CD4-positive, alpha-beta T cell (primary cell): ENCODE measurements at regions not wholly inside any gene's neighbourhood (a gene's known extent, or its start where the extent isn't known, plus 50 kb on each side); places are given as distances from the start of the nearest gene placed in this dataset.

Experiments
- ATAC-seq: fragments of 200-7000 bp; cut with Tn5 transposase; one replicate; pipeline ENCODE4 v1.10.0; 2022; ENCODE audit warnings: mild to moderate bottlenecking; ENCODE audit not compliant: poor library complexity
- CTCF ChIA-PET: fragments of 350-600 bp; sonication (Branson Sonifier 250); formaldehyde crosslinking; loops from one replicate; lab custom pipeline; 2021; ENCODE audit warnings: antibody characterized with exemption, inconsistent platforms; lab: Charles Lee
- POLR2A ChIA-PET: fragments of 350-600 bp; sonication (Branson Sonifier 250); formaldehyde crosslinking; loops from one replicate; lab custom pipeline; 2021; ENCODE audit warnings: antibody characterized with exemption, inconsistent platforms; lab: Charles Lee
- DNase-seq, 14 experiments: peaks; one replicate each; pipeline ENCODE4 v3.0.0-alpha.2; 2013 to 2020; ENCODE audit warnings: mixed read lengths in 2 of 14
- H3K27ac ChIP-seq, 2 donors: one replicate each; pipeline versions ENCODE4 v1.5.1 to v1.7.0; 2013; ENCODE audit warnings: low read length in 2 of 2, low read depth in 1 of 2, mild to moderate bottlenecking in 1 of 2
- H3K27me3 ChIP-seq, 2 experiments: 1 replicate in 1 of 2; 2 replicates in 1 of 2; pipeline versions ENCODE4 v1.6.1 to v1.7.0; 2013; ENCODE audit warnings: low read length in 2 of 2, control low read depth in 1 of 2, mild to moderate bottlenecking in 1 of 2, moderate library complexity in 1 of 2; ENCODE audit not compliant: insufficient read depth in 2 of 2, control insufficient read depth in 1 of 2
- H3K36me3 ChIP-seq: one replicate; pipeline ENCODE4 v1.6.1; 2013; ENCODE audit warnings: low read length, control low read depth; ENCODE audit not compliant: insufficient read depth
- H3K4me1 ChIP-seq: one replicate; pipeline ENCODE4 v1.6.1; 2013; ENCODE audit warnings: low read length, control low read depth; ENCODE audit not compliant: insufficient read depth
- H3K4me3 ChIP-seq: one replicate; pipeline ENCODE4 v1.5.1; 2013; ENCODE audit warnings: mild to moderate bottlenecking, low read length, moderate library complexity
- H3K9me3 ChIP-seq, 2 experiments: 1 replicate in 1 of 2; 2 replicates in 1 of 2; pipeline versions ENCODE4 v1.6.1 to v1.7.0; 2013; ENCODE audit warnings: low read length in 2 of 2, mild to moderate bottlenecking in 2 of 2, control low read depth in 1 of 2, moderate library complexity in 1 of 2; ENCODE audit not compliant: control insufficient read depth in 1 of 2, insufficient read depth in 1 of 2
- H3K27ac Mint-ChIP-seq: one replicate; pipeline ENCODE4 v1.8.0; 2020; ENCODE audit warnings: mixed read lengths
- H3K27me3 Mint-ChIP-seq: one replicate; pipeline ENCODE4 v1.8.0; 2021; ENCODE audit warnings: mixed read lengths
- H3K36me3 Mint-ChIP-seq: one replicate; pipeline ENCODE4 v1.8.0; 2021; ENCODE audit warnings: low read depth, mixed read lengths
- H3K4me1 Mint-ChIP-seq: one replicate; pipeline ENCODE4 v1.8.0; 2021; ENCODE audit warnings: low read depth, mixed read lengths
- H3K4me3 Mint-ChIP-seq: one replicate; pipeline ENCODE4 v1.8.0; 2020; ENCODE audit warnings: mild to moderate bottlenecking, mixed read lengths
- H3K9me3 Mint-ChIP-seq: one replicate; pipeline ENCODE4 v1.8.0; 2020; ENCODE audit warnings: mixed read lengths
- intact Hi-C, 2 experiments: fragments of 100-400 bp; cut with DNase I in 1 of 2; cut with micrococcal nuclease in 1 of 2; formaldehyde crosslinking; loops; one replicate each; pipeline versions ENCODE4 v1.15.1 to v1.9.0; 2023 to 2025; cut with DNase I, micrococcal nuclease
- TF ChIP-seq, protein P1 (sequence below): fragments of 200-600 bp; IDR thresholded peaks from one replicate; pipeline ENCODE4 v1.8.0; 2022; ENCODE audit warnings: antibody characterized with exemption, mild to moderate bottlenecking

DNA sequence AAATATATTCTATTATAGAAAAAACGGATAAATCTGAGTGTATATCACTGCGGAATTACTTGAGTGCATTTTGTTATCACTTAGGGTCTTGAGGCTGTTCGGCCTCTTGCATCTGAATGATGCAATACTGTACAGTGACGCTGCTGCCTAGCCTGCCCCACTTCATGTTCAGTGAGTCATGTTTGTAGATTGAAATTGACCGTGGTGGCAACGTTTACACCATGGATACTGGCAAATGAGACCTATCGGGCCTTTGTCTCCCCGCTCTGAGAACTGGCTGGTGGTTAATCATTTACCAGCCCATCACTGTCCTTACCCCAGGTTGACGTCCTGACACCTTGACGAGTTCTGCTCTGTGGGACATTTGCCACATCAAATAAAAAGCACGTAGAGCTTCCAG lies 510.1 kb upstream of the ADAMTS16 start:
- Mint-ChIP-seq H3K4me1 (no peaks in the 10 kb centered on the region), H3K4me3 (no peak overlapping the region), H3K9me3 (peaks cover 3% of the 10 kb centered on the region), H3K27me3 (no peaks in the 10 kb centered on the region), H3K27ac (no peak overlapping the region), H3K36me3 (no peaks in the 10 kb centered on the region)
- ATAC-seq = no peak
- Histone ChIP-seq H3K27ac (no peak overlapping the region), H3K9me3 (peaks cover 10 to 21% of the 10 kb centered on the region in 2 experiments), H3K27me3 (no peaks in the 10 kb centered on the region), H3K4me1 (no peaks in the 10 kb centered on the region), H3K4me3 (no peak overlapping the region), H3K36me3 (no peaks in the 10 kb centered on the region)
- intact Hi-C loops = no loop called here
- POLR2A ChIA-PET = no interaction called here
- DNase-seq = no peak
- CTCF ChIA-PET = no interaction called here
- TF ChIP-seq, protein P1, sequence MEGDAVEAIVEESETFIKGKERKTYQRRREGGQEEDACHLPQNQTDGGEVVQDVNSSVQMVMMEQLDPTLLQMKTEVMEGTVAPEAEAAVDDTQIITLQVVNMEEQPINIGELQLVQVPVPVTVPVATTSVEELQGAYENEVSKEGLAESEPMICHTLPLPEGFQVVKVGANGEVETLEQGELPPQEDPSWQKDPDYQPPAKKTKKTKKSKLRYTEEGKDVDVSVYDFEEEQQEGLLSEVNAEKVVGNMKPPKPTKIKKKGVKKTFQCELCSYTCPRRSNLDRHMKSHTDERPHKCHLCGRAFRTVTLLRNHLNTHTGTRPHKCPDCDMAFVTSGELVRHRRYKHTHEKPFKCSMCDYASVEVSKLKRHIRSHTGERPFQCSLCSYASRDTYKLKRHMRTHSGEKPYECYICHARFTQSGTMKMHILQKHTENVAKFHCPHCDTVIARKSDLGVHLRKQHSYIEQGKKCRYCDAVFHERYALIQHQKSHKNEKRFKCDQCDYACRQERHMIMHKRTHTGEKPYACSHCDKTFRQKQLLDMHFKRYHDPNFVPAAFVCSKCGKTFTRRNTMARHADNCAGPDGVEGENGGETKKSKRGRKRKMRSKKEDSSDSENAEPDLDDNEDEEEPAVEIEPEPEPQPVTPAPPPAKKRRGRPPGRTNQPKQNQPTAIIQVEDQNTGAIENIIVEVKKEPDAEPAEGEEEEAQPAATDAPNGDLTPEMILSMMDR = no peak

DNA sequence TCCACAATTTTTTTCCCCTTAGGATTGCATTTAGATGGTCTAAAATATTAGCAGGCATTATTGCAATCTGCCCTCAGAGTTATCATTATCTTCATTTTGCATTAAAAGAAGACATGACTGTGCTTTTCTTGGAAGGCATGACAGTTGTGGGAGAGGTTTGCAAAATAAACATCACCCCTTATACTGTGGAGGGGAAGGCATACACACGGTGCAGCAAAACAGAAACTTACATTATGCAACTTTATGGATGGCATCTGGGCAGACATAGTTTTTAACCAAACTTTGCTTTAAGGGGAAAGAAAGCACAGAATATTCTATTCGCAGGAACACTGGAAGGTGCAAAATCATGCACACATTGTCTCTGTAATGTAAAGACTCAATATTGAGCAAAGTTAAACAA lies 505.8 kb upstream of the ADAMTS16 start:
- Histone ChIP-seq H3K27ac (no peak overlapping the region), H3K9me3 (peaks cover 5 to 7% of the 10 kb centered on the region in 2 experiments), H3K4me1 (no peaks in the 10 kb centered on the region), H3K36me3 (no peaks in the 10 kb centered on the region), H3K27me3 (no peaks in the 10 kb centered on the region), H3K4me3 (no peak overlapping the region)
- Mint-ChIP-seq H3K36me3 (no peaks in the 10 kb centered on the region), H3K9me3 (peaks cover 3% of the 10 kb centered on the region), H3K4me3 (no peak overlapping the region), H3K4me1 (no peaks in the 10 kb centered on the region), H3K27ac (no peak overlapping the region), H3K27me3 (no peaks in the 10 kb centered on the region)
- DNase-seq (no peak), ATAC-seq (no peak)
- intact Hi-C loops = no loop called here
- ChIA-PET CTCF (no interaction called here), POLR2A (no interaction called here)
- TF ChIP-seq, protein P1 = no peak

DNA sequence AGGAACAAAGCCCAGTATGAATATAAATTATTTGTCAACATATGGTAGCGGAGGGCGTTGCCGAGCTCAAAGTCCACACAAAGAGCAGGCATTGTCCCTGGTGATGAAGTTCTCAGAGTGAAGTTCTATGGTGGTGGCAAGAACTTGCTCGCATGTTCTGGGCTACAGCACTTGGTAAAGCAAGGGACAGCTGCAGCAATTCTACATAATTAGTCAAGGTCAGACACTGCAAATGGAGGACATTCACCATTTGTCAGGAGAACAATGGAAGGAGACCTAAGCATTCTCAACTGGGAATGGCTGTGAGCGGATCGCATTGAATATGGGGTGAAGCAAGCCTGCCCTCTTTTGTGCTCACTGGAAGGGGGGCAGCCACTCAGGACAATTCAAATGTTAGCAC lies 503.8 kb upstream of the ADAMTS16 start:
- H3K9me3 Mint-ChIP-seq = no peaks in the 10 kb centered on the region
- H3K4me1 ChIP-seq = no peaks in the 10 kb centered on the region
- H3K27me3 ChIP-seq = no peaks in the 10 kb centered on the region
- H3K4me3 ChIP-seq = no peak overlapping the region
- no peaks in the 10 kb centered on the region for H3K36me3 Mint-ChIP-seq
- H3K9me3 ChIP-seq = no peaks in the 10 kb centered on the region
- no peaks in the 10 kb centered on the region for H3K27me3 Mint-ChIP-seq
- no peaks in the 10 kb centered on the region for H3K4me1 Mint-ChIP-seq
- ATAC-seq (no peak), DNase-seq (no peak)
- H3K27ac ChIP-seq = no peak overlapping the region
- H3K4me3 Mint-ChIP-seq = no peak overlapping the region
- no peak overlapping the region for H3K27ac Mint-ChIP-seq
- ChIA-PET POLR2A (no interaction called here), CTCF (no interaction called here)
- intact Hi-C loops = no loop called here
- H3K36me3 ChIP-seq = no peaks in the 10 kb centered on the region
- TF ChIP-seq, protein P1 = no peak
